Panc1 (cell line): ENCODE measurements at regions not wholly inside any gene's neighbourhood (a gene's known extent, or its start where the extent isn't known, plus 50 kb on each side); places are given as distances from the start of the nearest gene placed in this dataset.

Experiments
- ATAC-seq: fragments of 200-7000 bp; cut with Tn5 transposase; 2 replicates; pipeline ENCODE4 v1.9.1; 2020; ENCODE audit warnings: mild to moderate bottlenecking, moderate library complexity
- BruUV-seq: library from RNA; stranded (reverse); fragments of 400-500 nt; replicated peaks from 2 replicates; lab custom pipeline; 2021; lab: Mats Ljungman, UMichigan
- CTCF ChIA-PET: fragments of 300-600 bp; sonication (Branson Sonifier 250); formaldehyde crosslinking; loops from one replicate; lab custom pipeline; 2022; ENCODE audit warnings: antibody characterized with exemption; lab: Charles Lee
- POLR2A ChIA-PET: fragments of 300-600 bp; sonication (Branson Sonifier 250); formaldehyde crosslinking; loops from one replicate; lab custom pipeline; 2022; ENCODE audit warnings: antibody characterized with exemption; lab: Charles Lee
- DNase-seq: peaks from one replicate; pipeline ENCODE4 v3.0.0-alpha.2; 2010; ENCODE audit warnings: low read depth, low spot score
- H3K27ac ChIP-seq: 2 replicates; pipeline ENCODE4 v1.5.1; 2011; ENCODE audit warnings: mild to moderate bottlenecking, low read length, inconsistent platforms
- H3K27me3 ChIP-seq: fragments of 200-500 bp; sonication (Bioruptor generic); 2 replicates; pipeline ENCODE4 v1.6.0; 2014; ENCODE audit warnings: low read length, inconsistent platforms; ENCODE audit not compliant: control insufficient read depth, insufficient read depth
- H3K36me3 ChIP-seq: fragments of 200-500 bp; sonication (Bioruptor generic); 2 replicates; pipeline ENCODE4 v1.5.1; 2014; ENCODE audit warnings: inconsistent platforms, mild to moderate bottlenecking, low read length, moderate library complexity; ENCODE audit not compliant: control insufficient read depth, insufficient read depth
- H3K4me1 ChIP-seq: 2 replicates; pipeline ENCODE4 v1.5.1; 2011; ENCODE audit warnings: inconsistent platforms, mild to moderate bottlenecking, low read length, moderate library complexity; ENCODE audit not compliant: control insufficient read depth, insufficient read depth
- H3K4me3 ChIP-seq, 2 experiments: 2 replicates each; pipeline ENCODE4 v1.5.1; 2011 to 2012; ENCODE audit warnings: low read depth in 2 of 2, low read length in 2 of 2, mild to moderate bottlenecking in 2 of 2, inconsistent platforms in 1 of 2, moderate library complexity in 1 of 2
- H3K9me3 ChIP-seq: fragments of 200-500 bp; sonication (Bioruptor generic); 2 replicates; pipeline ENCODE4 v1.5.1; 2014; ENCODE audit warnings: low read depth, mild to moderate bottlenecking, inconsistent platforms, low read length, moderate library complexity; ENCODE audit not compliant: control insufficient read depth, insufficient read depth
- POLR2AphosphoS5 ChIP-seq: IDR thresholded peaks from 2 replicates; pipeline ENCODE4 v1.6.1; 2012; ENCODE audit warnings: mild to moderate bottlenecking, low read depth, low read length, moderate library complexity
- REST ChIP-seq, 2 experiments: IDR thresholded peaks; 2 replicates each; pipeline ENCODE4 v1.6.1; 2011 to 2012; ENCODE audit warnings: low read depth in 2 of 2, control low read depth in 1 of 2, low read length in 1 of 2, mild to moderate bottlenecking in 1 of 2, moderate library complexity in 1 of 2; ENCODE audit not compliant: insufficient read depth in 1 of 2
- SIN3A ChIP-seq: IDR thresholded peaks from 2 replicates; pipeline ENCODE4 v1.6.1; 2012; ENCODE audit warnings: low read depth, mild to moderate bottlenecking, low read length, moderate library complexity, borderline replicate concordance; ENCODE audit not compliant: insufficient read depth
- TCF7L2 ChIP-seq: IDR thresholded peaks from 2 replicates; pipeline ENCODE4 v1.6.1; 2011; ENCODE audit warnings: mild to moderate bottlenecking, low read depth, low read length, inconsistent platforms
- in situ Hi-C: cut with HindIII; loops from 2 replicates; pipeline ENCODE4 v1.10.0; 2016; ENCODE audit warnings: low sequenced_read_pairs, low pct_unique_long_range_greater_than_20kb
- intact Hi-C: fragments of 100-400 bp; cut with micrococcal nuclease; formaldehyde crosslinking; loops from one replicate; pipeline ENCODE4 v1.10.0; 2022; ENCODE audit not compliant: unreplicated experiment
- TF ChIP-seq, protein P1 (sequence below): fragments of 450-650 bp; IDR thresholded peaks from 2 replicates; pipeline ENCODE4 v1.5.1; 2017; ENCODE audit warnings: mild to moderate bottlenecking

GRCh38 chr5:131023498-131023865 is 141.6 kb downstream of the HINT1 start:
- intact Hi-C loops (no loop called here), in situ Hi-C loops (no loop called here)
- TF ChIP-seq, protein P1, sequence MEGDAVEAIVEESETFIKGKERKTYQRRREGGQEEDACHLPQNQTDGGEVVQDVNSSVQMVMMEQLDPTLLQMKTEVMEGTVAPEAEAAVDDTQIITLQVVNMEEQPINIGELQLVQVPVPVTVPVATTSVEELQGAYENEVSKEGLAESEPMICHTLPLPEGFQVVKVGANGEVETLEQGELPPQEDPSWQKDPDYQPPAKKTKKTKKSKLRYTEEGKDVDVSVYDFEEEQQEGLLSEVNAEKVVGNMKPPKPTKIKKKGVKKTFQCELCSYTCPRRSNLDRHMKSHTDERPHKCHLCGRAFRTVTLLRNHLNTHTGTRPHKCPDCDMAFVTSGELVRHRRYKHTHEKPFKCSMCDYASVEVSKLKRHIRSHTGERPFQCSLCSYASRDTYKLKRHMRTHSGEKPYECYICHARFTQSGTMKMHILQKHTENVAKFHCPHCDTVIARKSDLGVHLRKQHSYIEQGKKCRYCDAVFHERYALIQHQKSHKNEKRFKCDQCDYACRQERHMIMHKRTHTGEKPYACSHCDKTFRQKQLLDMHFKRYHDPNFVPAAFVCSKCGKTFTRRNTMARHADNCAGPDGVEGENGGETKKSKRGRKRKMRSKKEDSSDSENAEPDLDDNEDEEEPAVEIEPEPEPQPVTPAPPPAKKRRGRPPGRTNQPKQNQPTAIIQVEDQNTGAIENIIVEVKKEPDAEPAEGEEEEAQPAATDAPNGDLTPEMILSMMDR, result no peak
- TF ChIP-seq TCF7L2 (no peak), REST (IDR thresholded peaks at IDR 0.05; ENCODE audit: insufficient read depth in 1 of 2, low read depth in 2 of 2, low read length in 1 of 2) (no peak), SIN3A (no peak), POLR2AphosphoS5 (no peak)
- ChIA-PET POLR2A (no interaction called here), CTCF (no interaction called here)
- Histone ChIP-seq H3K27ac (no peak overlapping the region), H3K9me3 (no peaks in the 10 kb centered on the region), H3K4me1 (no peaks in the 10 kb centered on the region), H3K4me3 (no peak overlapping the region), H3K36me3 (no peaks in the 10 kb centered on the region), H3K27me3 (no peaks in the 10 kb centered on the region)
- no peak for DNase-seq
- BruUV-seq, result no TSS peak
- ATAC-seq, result no peak

GRCh38 chr5:131022811-131023497 is 142.1 kb downstream of the HINT1 start:
- BruUV-seq, result no TSS peak
- ATAC-seq, result no peak
- no peak for DNase-seq
- Histone ChIP-seq H3K27ac (no peak overlapping the region), H3K4me1 (no peaks in the 10 kb centered on the region), H3K36me3 (no peaks in the 10 kb centered on the region), H3K4me3 (no peak overlapping the region), H3K9me3 (no peaks in the 10 kb centered on the region), H3K27me3 (no peaks in the 10 kb centered on the region)
- ChIA-PET POLR2A (no interaction called here), CTCF (no interaction called here)
- intact Hi-C loops (no loop called here), in situ Hi-C loops (no loop called here)
- TF ChIP-seq TCF7L2 (no peak), POLR2AphosphoS5 (no peak), REST (IDR thresholded peaks at IDR 0.05; ENCODE audit: insufficient read depth in 1 of 2, low read depth in 2 of 2, low read length in 1 of 2) (no peak), SIN3A (no peak)
- TF ChIP-seq, protein P1, result no peak
